ENCODE measurements at regions not wholly inside any gene's neighbourhood (a gene's known extent, or its start where the extent isn't known, plus 50 kb on each side); places are given as distances from the start of the nearest gene placed in this dataset.
"Not testable (repeated sequence)": the region's sequence is repeated elsewhere in the genome, so short reads cannot be mapped to it uniquely, and the experiment has no call there.

- no peak overlapping the region for H3K27ac Mint-ChIP-seq
- TF ChIP-seq, protein P1, sequence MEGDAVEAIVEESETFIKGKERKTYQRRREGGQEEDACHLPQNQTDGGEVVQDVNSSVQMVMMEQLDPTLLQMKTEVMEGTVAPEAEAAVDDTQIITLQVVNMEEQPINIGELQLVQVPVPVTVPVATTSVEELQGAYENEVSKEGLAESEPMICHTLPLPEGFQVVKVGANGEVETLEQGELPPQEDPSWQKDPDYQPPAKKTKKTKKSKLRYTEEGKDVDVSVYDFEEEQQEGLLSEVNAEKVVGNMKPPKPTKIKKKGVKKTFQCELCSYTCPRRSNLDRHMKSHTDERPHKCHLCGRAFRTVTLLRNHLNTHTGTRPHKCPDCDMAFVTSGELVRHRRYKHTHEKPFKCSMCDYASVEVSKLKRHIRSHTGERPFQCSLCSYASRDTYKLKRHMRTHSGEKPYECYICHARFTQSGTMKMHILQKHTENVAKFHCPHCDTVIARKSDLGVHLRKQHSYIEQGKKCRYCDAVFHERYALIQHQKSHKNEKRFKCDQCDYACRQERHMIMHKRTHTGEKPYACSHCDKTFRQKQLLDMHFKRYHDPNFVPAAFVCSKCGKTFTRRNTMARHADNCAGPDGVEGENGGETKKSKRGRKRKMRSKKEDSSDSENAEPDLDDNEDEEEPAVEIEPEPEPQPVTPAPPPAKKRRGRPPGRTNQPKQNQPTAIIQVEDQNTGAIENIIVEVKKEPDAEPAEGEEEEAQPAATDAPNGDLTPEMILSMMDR (conservative IDR thresholded peaks at IDR 0.05), result no peak
- no peaks in the 10 kb centered on the region for H3K27me3 Mint-ChIP-seq (ENCODE audit: insufficient read depth)
- H3K36me3 Mint-ChIP-seq (ENCODE audit: low read depth), result peaks cover 3% of the 10 kb centered on the region
- no peak for DNase-seq
- Histone ChIP-seq H3K9me3 (ENCODE audit: control insufficient read depth, low read length) (peaks cover 11% of the 10 kb centered on the region), H3K36me3 (ENCODE audit: control insufficient read depth, insufficient read depth, low read length) (no peaks in the 10 kb centered on the region), H3K4me1 (ENCODE audit: control insufficient read depth, insufficient read depth, low read length) (no peaks in the 10 kb centered on the region), H3K4me3 (ENCODE audit: low read length) (no peak overlapping the region), H3K9ac (ENCODE audit: extremely low read depth, low read length, poor library complexity, severe bottlenecking) (no peak overlapping the region), H3K27me3 (ENCODE audit: control insufficient read depth, insufficient read depth, low read length, poor library complexity, severe bottlenecking) (no peaks in the 10 kb centered on the region), H3K27ac (ENCODE audit: low read depth, low read length) (no peak overlapping the region)
- peaks cover 17% of the 10 kb centered on the region for H3K4me1 Mint-ChIP-seq
- H3K4me3 Mint-ChIP-seq, result no peak overlapping the region
- H3K9me3 Mint-ChIP-seq, result peaks cover 2% of the 10 kb centered on the region
These were observed 737.4 kb upstream of the GRAMD2B start for GRCh38 chr5:125685771-125686170.

DNA sequence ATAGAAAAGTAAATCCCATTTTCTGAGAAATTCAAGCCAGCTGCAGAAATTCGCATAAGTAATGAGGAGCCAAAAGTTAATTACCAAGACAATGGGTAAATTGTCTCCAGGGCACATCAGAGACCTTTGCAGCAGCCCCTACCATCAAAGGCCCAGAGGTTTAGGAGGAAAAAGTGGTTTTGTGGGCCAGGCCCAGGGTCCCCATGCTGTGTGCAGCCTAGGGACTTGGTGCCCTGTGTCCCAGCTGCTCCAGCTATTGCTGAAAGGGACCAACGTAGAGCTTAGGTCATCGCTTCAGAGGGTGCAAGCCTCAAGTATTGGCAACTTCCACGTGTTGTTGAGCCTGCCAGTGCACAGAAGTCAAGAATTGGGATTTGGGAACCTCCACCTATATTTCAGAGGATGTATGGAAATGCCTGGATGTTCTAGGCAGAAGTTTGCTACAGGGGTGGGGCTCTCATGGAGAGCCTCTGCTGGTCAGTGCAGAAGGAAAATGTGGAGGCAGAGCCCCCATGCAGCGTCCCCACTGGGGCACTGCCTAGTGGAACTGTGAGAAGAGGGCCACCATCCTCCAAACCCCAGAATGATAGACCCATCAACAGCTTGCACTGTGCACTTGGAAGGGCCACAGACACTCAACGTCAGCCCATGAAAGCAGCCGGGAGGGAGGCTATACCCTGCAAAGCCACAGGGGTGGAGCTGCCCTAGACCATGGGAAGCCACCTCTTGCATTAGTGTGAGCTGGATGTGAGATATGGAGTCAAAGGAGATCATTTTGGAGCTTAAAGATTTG is 731.3 kb upstream of the GRAMD2B start:
- H3K27me3 ChIP-seq (ENCODE audit: control insufficient read depth, insufficient read depth, low read length, poor library complexity, severe bottlenecking); H3K36me3 ChIP-seq (ENCODE audit: control insufficient read depth, insufficient read depth, low read length); H3K9ac ChIP-seq (ENCODE audit: extremely low read depth, low read length, poor library complexity, severe bottlenecking); H3K27me3 Mint-ChIP-seq (ENCODE audit: insufficient read depth); DNase-seq; H3K27ac ChIP-seq (ENCODE audit: low read depth, low read length); H3K4me1 Mint-ChIP-seq; H3K27ac Mint-ChIP-seq; H3K4me3 ChIP-seq (ENCODE audit: low read length); H3K4me1 ChIP-seq (ENCODE audit: control insufficient read depth, insufficient read depth, low read length); H3K4me3 Mint-ChIP-seq: not testable (repeated sequence)
- H3K9me3 ChIP-seq (ENCODE audit: control insufficient read depth, low read length), result peaks cover 13% of the 10 kb centered on the region
- WGBS, 2 experiments (ENCODE audit: insufficient coverage in 1 of 2, insufficient read length in 1 of 2), result 95% methylated on average over 7 of the region's 7 CpGs
- H3K36me3 Mint-ChIP-seq (ENCODE audit: low read depth), result peaks cover 13% of the 10 kb centered on the region
- H3K9me3 Mint-ChIP-seq, result peaks cover 23% of the 10 kb centered on the region

GRCh38 chr5:125695996-125696655 is 727.1 kb upstream of the GRAMD2B start:
- H3K9ac ChIP-seq (ENCODE audit: extremely low read depth, low read length, poor library complexity, severe bottlenecking), result no peak overlapping the region
- 95 to 100% methylated on average over 2 to 4 of the region's 4 CpGs for WGBS, 2 experiments (ENCODE audit: insufficient coverage in 1 of 2, insufficient read length in 1 of 2)

More at GRCh38 chr5:125695996-125696655, 727.1 kb upstream of the GRAMD2B start:
- no peak overlapping the region for H3K4me3 ChIP-seq (ENCODE audit: low read length)
- no peaks in the 10 kb centered on the region for H3K27me3 Mint-ChIP-seq (ENCODE audit: insufficient read depth)
- no peak for DNase-seq
- peaks cover 10% of the 10 kb centered on the region for H3K36me3 Mint-ChIP-seq (ENCODE audit: low read depth)
- H3K9me3 ChIP-seq (ENCODE audit: control insufficient read depth, low read length), result no peaks in the 10 kb centered on the region
- H3K4me1 Mint-ChIP-seq, result peaks cover 5% of the 10 kb centered on the region
- TF ChIP-seq, protein P1 (conservative IDR thresholded peaks at IDR 0.05), result no peak
- H3K9me3 Mint-ChIP-seq, result peaks cover 17% of the 10 kb centered on the region
- H3K27ac Mint-ChIP-seq, result no peak overlapping the region
- H3K36me3 ChIP-seq (ENCODE audit: control insufficient read depth, insufficient read depth, low read length), result no peaks in the 10 kb centered on the region
- H3K27me3 ChIP-seq (ENCODE audit: control insufficient read depth, insufficient read depth, low read length, poor library complexity, severe bottlenecking), result no peaks in the 10 kb centered on the region
- no peak overlapping the region for H3K4me3 Mint-ChIP-seq
- H3K27ac ChIP-seq (ENCODE audit: low read depth, low read length), result no peak overlapping the region
- H3K4me1 ChIP-seq (ENCODE audit: control insufficient read depth, insufficient read depth, low read length), result no peaks in the 10 kb centered on the region
